ENCODE measurements at regions not wholly inside any gene's neighbourhood (a gene's known extent, or its start where the extent isn't known, plus 50 kb on each side); places are given as distances from the start of the nearest gene placed in this dataset.

DNA sequence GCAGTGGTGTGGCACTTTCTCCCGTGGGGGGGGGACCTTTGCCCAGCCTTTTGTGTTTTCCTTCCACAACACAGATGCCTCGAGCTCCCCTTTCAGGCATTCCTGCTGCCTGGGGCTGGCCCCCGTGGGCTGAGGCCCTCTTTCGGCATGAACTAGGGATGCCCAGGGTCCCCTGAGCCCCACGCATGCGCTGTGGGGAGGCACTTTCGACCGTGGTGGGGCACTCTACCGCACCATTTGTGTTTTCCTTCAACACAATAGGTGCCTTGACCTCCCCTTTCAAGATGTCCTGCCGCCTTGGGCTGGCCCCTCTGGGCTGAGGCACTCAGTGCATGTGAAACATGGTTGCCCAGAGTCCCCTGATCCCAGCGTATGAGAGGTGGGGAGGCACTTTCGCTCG, 363.7 kb downstream of the ALG10 start:
- H3K4me1 Mint-ChIP-seq: no peaks in the 10 kb centered on the region
- H3K36me3 Mint-ChIP-seq: no peaks in the 10 kb centered on the region
- Histone ChIP-seq H3K4me3 (ENCODE audit: low read depth, low read length) (no peak overlapping the region), H3K27me3 (ENCODE audit: control insufficient read depth, insufficient read depth, low read length) (no peaks in the 10 kb centered on the region), H3K27ac (ENCODE audit: insufficient read depth, low read length, poor library complexity, severe bottlenecking) (no peak overlapping the region), H3K4me1 (ENCODE audit: control insufficient read depth, insufficient read depth, low read length, poor library complexity, severe bottlenecking) (no peaks in the 10 kb centered on the region), H3K36me3 (ENCODE audit: control insufficient read depth, insufficient read depth, low read length) (no peaks in the 10 kb centered on the region), H3K9me3 (ENCODE audit: control insufficient read depth in 2 of 2, low read length in 2 of 2) (peaks cover 2 to 95% of the 10 kb centered on the region in 2 experiments)
- H3K27ac Mint-ChIP-seq: no peak overlapping the region
- H3K27me3 Mint-ChIP-seq: no peaks in the 10 kb centered on the region
- no peak overlapping the region for H3K4me3 Mint-ChIP-seq
- no peak for ATAC-seq (ENCODE audit: low read depth in 2 of 2)
- peaks cover 0 to 35% (median 2%) of the 10 kb centered on the region in 7 donors for H3K9me3 Mint-ChIP-seq
- no peak for DNase-seq

DNA sequence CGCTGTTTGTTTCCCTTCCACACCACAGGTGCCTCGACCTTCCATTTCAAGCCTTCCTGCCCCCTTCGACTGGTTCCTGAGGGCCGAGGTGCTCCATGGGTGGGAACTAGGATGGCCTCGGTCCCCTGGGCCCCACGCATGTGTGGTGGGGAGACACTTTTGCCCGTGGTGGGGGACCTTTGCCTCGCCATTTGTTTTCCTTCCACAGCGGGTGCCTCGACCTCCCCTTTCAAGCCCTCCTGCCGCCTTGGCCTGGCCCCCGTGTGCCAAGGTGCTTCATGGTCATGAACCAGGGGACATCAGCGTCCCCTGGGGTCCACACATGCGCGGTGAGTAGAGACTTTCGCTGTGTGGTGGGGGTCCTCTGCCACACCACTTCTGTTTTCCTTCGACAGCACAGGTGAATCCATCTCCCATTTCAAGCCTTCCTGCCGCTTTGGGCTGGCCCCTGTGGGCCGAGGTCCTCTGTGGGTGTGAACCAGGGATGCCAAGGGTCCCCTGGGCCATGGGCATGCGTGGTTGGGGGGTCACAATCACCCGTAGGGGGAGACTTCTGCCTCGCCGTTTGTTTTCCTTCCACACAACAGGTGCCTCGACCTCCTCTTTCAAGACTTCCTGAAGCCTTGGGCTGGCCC, 364.4 kb downstream of the ALG10 start:
- peaks cover 0 to 31% (median 2%) of the 10 kb centered on the region in 7 donors for H3K9me3 Mint-ChIP-seq
- H3K27me3 Mint-ChIP-seq: no peaks in the 10 kb centered on the region
- no peaks in the 10 kb centered on the region for H3K36me3 Mint-ChIP-seq
- DNase-seq (no peak), ATAC-seq (ENCODE audit: low read depth in 2 of 2) (no peak)
- no peak overlapping the region for H3K27ac Mint-ChIP-seq
- H3K4me3 ChIP-seq (ENCODE audit: low read depth, low read length): no peak overlapping the region
- peaks cover 0 to 95% of the 10 kb centered on the region in 2 experiments for H3K9me3 ChIP-seq (ENCODE audit: control insufficient read depth in 2 of 2, low read length in 2 of 2)
- no peaks in the 10 kb centered on the region for H3K36me3 ChIP-seq (ENCODE audit: control insufficient read depth, insufficient read depth, low read length)
- H3K4me1 ChIP-seq (ENCODE audit: control insufficient read depth, insufficient read depth, low read length, poor library complexity, severe bottlenecking): no peaks in the 10 kb centered on the region
- H3K27ac ChIP-seq (ENCODE audit: insufficient read depth, low read length, poor library complexity, severe bottlenecking): no peak overlapping the region
- H3K4me3 Mint-ChIP-seq: no peak overlapping the region
- H3K27me3 ChIP-seq (ENCODE audit: control insufficient read depth, insufficient read depth, low read length): no peaks in the 10 kb centered on the region
- H3K4me1 Mint-ChIP-seq: no peaks in the 10 kb centered on the region

DNA sequence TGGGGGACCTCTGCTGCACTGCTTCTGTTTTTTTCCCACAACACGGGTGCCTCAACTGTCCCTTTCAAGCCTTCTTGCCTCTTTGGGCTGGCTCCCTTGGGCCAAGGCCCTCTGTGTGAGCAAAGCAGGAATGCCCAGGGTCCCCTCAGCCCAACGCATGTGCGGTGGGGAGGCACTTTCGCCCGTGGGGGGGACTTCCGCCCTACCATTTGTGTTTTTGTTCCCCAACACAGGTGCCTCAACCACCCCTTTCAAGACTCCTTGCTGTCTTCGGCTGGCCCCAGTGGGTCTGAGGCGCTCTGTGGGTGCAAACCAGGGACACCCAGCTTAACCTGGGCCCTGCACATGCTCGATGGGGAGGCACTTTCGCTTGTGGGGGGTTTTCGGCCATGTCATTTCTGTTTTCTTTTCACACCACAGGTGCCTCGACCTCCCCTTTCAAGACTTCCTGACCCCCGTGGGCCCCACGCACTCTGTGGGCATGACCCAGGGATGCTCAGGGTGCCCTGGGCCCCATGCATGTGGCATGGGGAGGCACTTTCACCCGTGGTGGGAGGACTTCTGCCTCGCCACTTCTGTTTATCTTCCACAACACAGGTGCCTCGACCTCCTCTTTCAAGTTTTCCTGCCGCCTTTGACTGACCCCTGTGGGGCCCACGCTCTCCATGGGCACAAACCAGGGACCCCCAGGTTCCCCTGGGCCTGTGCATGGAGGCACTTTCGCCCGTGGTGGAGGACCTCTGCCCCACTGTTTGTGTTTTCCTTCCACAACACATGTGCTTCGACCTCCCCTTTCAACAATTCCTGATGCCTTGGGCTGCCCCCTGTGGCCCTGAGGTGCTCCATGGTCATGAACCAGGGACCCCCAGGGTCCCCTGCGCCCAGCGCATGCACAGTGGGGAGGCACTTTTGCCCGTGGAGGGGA, 365.7 kb downstream of the ALG10 start:
- no peaks in the 10 kb centered on the region for H3K4me1 ChIP-seq (ENCODE audit: control insufficient read depth, insufficient read depth, low read length, poor library complexity, severe bottlenecking)

DNA sequence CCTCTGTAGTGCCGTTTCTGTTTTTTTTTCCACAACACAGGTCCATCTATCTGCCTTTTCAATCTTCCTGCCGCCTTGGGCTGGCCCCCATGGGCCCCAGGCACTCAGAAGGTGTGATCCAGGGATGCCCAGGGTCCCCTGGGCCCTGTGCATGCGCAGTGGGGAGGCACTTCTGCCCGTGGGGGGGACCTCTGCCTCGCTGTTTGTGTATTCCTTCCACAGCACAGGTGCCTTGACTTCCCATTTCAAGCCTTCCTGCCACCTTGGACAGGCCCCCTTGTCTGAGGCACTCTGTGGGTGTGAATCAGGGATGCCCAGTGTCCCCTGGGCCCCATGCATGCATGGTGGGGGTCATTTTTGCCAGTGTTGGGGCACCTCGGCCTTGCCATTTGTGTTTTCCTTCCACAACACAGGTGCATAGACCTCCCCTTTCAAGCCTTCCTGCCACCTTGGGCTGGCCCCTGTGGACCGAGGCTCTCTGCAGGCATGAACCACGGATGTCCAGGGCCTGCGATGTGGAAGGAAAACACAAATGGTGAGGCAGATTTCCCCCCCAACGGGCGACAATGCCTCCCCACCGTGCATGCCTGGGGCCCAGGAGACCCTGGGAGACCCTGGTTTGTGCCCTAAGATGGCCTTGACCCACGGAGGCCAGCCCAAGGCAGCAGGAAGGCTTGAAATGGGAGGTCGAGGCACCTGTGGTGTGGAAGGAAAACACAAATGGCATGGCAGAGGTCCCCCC, 366.5 kb downstream of the ALG10 start:
- Histone ChIP-seq H3K36me3 (ENCODE audit: control insufficient read depth, insufficient read depth, low read length) (no peaks in the 10 kb centered on the region), H3K27ac (ENCODE audit: insufficient read depth, low read length, poor library complexity, severe bottlenecking) (no peak overlapping the region), H3K27me3 (ENCODE audit: control insufficient read depth, insufficient read depth, low read length) (no peaks in the 10 kb centered on the region), H3K9me3 (ENCODE audit: control insufficient read depth in 2 of 2, low read length in 2 of 2) (peaks cover 2 to 95% of the 10 kb centered on the region in 2 experiments), H3K4me3 (ENCODE audit: low read depth, low read length) (no peak overlapping the region), H3K4me1 (ENCODE audit: control insufficient read depth, insufficient read depth, low read length, poor library complexity, severe bottlenecking) (no peaks in the 10 kb centered on the region)
- H3K9me3 Mint-ChIP-seq: peaks cover 0 to 34% (median 2%) of the 10 kb centered on the region in 7 donors
- H3K27me3 Mint-ChIP-seq: no peaks in the 10 kb centered on the region
- H3K4me3 Mint-ChIP-seq: no peak overlapping the region
- ATAC-seq (ENCODE audit: low read depth in 2 of 2) (no peak), DNase-seq (no peak)
- no peak overlapping the region for H3K27ac Mint-ChIP-seq
- no peaks in the 10 kb centered on the region for H3K36me3 Mint-ChIP-seq
- no peaks in the 10 kb centered on the region for H3K4me1 Mint-ChIP-seq

More for the DNA sequence above, 365.7 kb downstream of the ALG10 start:
- Mint-ChIP-seq H3K27ac (no peak overlapping the region), H3K9me3 (peaks cover 0 to 32% (median 2%) of the 10 kb centered on the region in 7 donors), H3K27me3 (no peaks in the 10 kb centered on the region), H3K36me3 (no peaks in the 10 kb centered on the region), H3K4me1 (no peaks in the 10 kb centered on the region), H3K4me3 (peak overlapping the region in 1 of 4 donors; percentile 50)
- DNase-seq (no peak), ATAC-seq (ENCODE audit: low read depth in 2 of 2) (no peak)
- Histone ChIP-seq H3K9me3 (ENCODE audit: control insufficient read depth in 2 of 2, low read length in 2 of 2) (peaks cover 2 to 95% of the 10 kb centered on the region in 2 experiments), H3K27ac (ENCODE audit: insufficient read depth, low read length, poor library complexity, severe bottlenecking) (no peak overlapping the region), H3K36me3 (ENCODE audit: control insufficient read depth, insufficient read depth, low read length) (no peaks in the 10 kb centered on the region), H3K4me3 (ENCODE audit: low read depth, low read length) (no peak overlapping the region), H3K27me3 (ENCODE audit: control insufficient read depth, insufficient read depth, low read length) (no peaks in the 10 kb centered on the region)

DNA sequence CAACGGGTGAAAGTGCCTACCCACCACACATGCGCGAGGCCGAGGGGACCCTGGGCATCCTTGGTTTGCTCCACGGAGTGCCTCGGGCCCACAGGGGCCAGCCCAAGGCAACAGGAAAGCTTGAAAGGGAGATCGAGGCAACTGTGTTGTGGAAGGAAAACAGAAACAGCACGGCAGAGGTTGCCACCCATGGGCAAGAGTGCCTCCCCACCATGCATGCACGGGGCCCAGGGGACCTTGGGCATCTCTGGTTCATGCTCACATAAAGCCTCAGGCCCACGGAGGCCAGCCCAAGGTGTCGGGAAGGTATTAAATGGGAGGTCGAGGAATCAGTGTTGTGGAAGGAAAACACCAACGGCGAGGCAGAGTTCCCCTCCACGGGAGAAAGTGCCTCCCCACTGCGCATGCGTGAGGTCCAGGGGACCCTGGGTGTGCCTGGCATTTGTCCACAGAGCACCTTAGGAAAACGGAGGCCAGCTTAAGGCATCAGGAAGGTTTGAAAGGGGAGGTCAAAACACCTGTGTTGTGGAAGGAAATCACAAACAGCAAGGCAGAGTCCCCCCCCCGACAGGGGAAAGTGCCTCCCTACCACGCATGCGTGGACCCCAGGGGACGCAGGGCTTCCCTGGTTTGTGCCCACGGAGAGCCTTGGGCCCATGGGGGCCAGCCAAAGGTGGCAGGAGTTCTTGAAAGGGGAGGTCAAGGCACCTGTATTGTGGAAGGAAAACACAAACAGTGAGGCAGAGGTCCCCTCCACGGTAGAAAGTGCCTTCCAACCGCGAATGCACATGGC, 367.3 kb downstream of the ALG10 start:
- Mint-ChIP-seq H3K27me3 (no peaks in the 10 kb centered on the region), H3K27ac (no peak overlapping the region), H3K4me1 (no peaks in the 10 kb centered on the region), H3K36me3 (no peaks in the 10 kb centered on the region), H3K4me3 (no peak overlapping the region), H3K9me3 (peaks cover 0 to 38% (median 2%) of the 10 kb centered on the region in 7 donors)
- Histone ChIP-seq H3K4me3 (ENCODE audit: low read depth, low read length) (no peak overlapping the region), H3K27me3 (ENCODE audit: control insufficient read depth, insufficient read depth, low read length) (no peaks in the 10 kb centered on the region), H3K27ac (ENCODE audit: insufficient read depth, low read length, poor library complexity, severe bottlenecking) (no peak overlapping the region), H3K9me3 (ENCODE audit: control insufficient read depth in 2 of 2, low read length in 2 of 2) (peaks cover 2 to 95% of the 10 kb centered on the region in 2 experiments), H3K4me1 (ENCODE audit: control insufficient read depth, insufficient read depth, low read length, poor library complexity, severe bottlenecking) (no peaks in the 10 kb centered on the region), H3K36me3 (ENCODE audit: control insufficient read depth, insufficient read depth, low read length) (no peaks in the 10 kb centered on the region)
- DNase-seq (no peak), ATAC-seq (ENCODE audit: low read depth in 2 of 2) (no peak)

DNA sequence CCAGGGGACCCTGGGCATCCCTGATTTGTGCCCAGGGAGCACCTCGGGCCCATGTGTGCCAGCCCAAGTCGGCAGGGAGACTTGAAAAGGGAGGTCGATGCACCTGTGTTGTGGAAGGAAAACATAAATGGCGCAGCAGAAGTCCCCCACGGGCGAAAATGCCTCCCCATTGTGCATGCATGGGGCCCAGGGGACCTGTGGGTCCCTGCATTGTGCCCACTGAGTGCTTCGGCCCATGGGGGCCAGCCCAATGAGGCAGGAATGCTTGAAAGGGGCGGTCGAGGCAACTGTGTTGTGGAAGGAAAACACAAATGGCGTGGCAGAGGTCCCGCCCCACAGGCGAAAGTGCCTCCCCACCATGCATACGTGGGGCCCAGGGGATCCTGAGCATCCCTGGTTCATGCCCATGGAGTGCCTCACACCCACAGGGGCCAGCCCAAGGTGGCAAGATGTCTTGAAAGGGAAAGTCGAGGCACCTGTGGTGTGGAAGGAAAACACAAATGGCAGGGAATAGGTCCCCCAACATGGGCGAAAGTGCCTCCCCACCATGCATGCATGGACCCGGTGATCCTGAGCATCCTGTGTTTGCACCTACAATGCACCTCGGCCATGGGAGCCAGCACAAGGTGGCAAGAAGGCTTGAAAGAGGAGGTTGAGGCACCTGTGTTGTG, 368.0 kb downstream of the ALG10 start:
- H3K4me1 Mint-ChIP-seq: no peaks in the 10 kb centered on the region
- H3K27ac Mint-ChIP-seq: no peak overlapping the region
- H3K4me1 ChIP-seq (ENCODE audit: control insufficient read depth, insufficient read depth, low read length, poor library complexity, severe bottlenecking): no peaks in the 10 kb centered on the region
- H3K27ac ChIP-seq (ENCODE audit: insufficient read depth, low read length, poor library complexity, severe bottlenecking): no peak overlapping the region
- DNase-seq (no peak), ATAC-seq (ENCODE audit: low read depth in 2 of 2) (no peak)
- no peak overlapping the region for H3K4me3 Mint-ChIP-seq
- H3K36me3 ChIP-seq (ENCODE audit: control insufficient read depth, insufficient read depth, low read length): no peaks in the 10 kb centered on the region
- no peak overlapping the region for H3K4me3 ChIP-seq (ENCODE audit: low read depth, low read length)
- H3K27me3 ChIP-seq (ENCODE audit: control insufficient read depth, insufficient read depth, low read length): no peaks in the 10 kb centered on the region
- H3K27me3 Mint-ChIP-seq: no peaks in the 10 kb centered on the region
- H3K36me3 Mint-ChIP-seq: no peaks in the 10 kb centered on the region
- H3K9me3 Mint-ChIP-seq: peaks cover 0 to 32% (median 2%) of the 10 kb centered on the region in 7 donors
- peaks cover 2 to 95% of the 10 kb centered on the region in 2 experiments for H3K9me3 ChIP-seq (ENCODE audit: control insufficient read depth in 2 of 2, low read length in 2 of 2)
